Endothelial cell of umbilical vein (primary cell): ENCODE measurements at regions not wholly inside any gene's neighbourhood (a gene's known extent, or its start where the extent isn't known, plus 50 kb on each side); places are given as distances from the start of the nearest gene placed in this dataset.

Experiments
- JUN ChIP-seq: IDR thresholded peaks from 2 replicates; pipeline ENCODE4 v1.6.1; 2011; ENCODE audit warnings: borderline replicate concordance, low read depth; ENCODE audit not compliant: insufficient read length, insufficient read depth
- POLR2AphosphoS5 ChIP-seq: IDR thresholded peaks from 2 replicates; pipeline ENCODE4 v1.6.1; 2012; ENCODE audit warnings: low read depth, mild to moderate bottlenecking, control low read depth, low read length, moderate library complexity; ENCODE audit not compliant: insufficient read depth
- TF ChIP-seq, protein P1 (sequence below), 2 donors: IDR thresholded peaks; 1 replicate in 1 of 2; 2 replicates in 1 of 2; pipeline ENCODE4 v1.5.1; 2011; ENCODE audit warnings: low read length in 2 of 2, mild to moderate bottlenecking in 2 of 2, moderate library complexity in 2 of 2, control low read depth in 1 of 2, inconsistent platforms in 1 of 2, low read depth in 1 of 2; ENCODE audit not compliant: insufficient read depth in 1 of 2; ENCODE audit errors: extremely low read depth in 1 of 2

GRCh38 chr6:132028029-132028428 is 76.9 kb upstream of the CCN2 start:
- TF ChIP-seq, protein P1, sequence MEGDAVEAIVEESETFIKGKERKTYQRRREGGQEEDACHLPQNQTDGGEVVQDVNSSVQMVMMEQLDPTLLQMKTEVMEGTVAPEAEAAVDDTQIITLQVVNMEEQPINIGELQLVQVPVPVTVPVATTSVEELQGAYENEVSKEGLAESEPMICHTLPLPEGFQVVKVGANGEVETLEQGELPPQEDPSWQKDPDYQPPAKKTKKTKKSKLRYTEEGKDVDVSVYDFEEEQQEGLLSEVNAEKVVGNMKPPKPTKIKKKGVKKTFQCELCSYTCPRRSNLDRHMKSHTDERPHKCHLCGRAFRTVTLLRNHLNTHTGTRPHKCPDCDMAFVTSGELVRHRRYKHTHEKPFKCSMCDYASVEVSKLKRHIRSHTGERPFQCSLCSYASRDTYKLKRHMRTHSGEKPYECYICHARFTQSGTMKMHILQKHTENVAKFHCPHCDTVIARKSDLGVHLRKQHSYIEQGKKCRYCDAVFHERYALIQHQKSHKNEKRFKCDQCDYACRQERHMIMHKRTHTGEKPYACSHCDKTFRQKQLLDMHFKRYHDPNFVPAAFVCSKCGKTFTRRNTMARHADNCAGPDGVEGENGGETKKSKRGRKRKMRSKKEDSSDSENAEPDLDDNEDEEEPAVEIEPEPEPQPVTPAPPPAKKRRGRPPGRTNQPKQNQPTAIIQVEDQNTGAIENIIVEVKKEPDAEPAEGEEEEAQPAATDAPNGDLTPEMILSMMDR (IDR thresholded peaks at IDR 0.05; ENCODE audit: extremely low read depth in 1 of 2, insufficient read depth in 1 of 2, low read depth in 1 of 2, low read length in 2 of 2): no peak
- TF ChIP-seq POLR2AphosphoS5 (no peak), JUN (no peak)
